Keratinocyte (primary cell): ENCODE measurements at regions not wholly inside any gene's neighbourhood (a gene's known extent, or its start where the extent isn't known, plus 50 kb on each side); places are given as distances from the start of the nearest gene placed in this dataset.

Experiments
- DNase-seq: peaks from one replicate; pipeline ENCODE4 v3.0.0-alpha.2; 2011; ENCODE audit warnings: low read depth, missing footprints, low spot score
- FAIRE-seq: peaks from 2 replicates; lab custom pipeline; 2011; peaks lifted over from hg19 to GRCh38; lab: Jason Lieb, UNC
- H2AFZ ChIP-seq: 2 replicates; pipeline ENCODE4 v1.6.0; 2012; ENCODE audit warnings: low read length, control low read depth, inconsistent platforms; ENCODE audit not compliant: control insufficient read depth
- H3K27ac ChIP-seq: 2 replicates; pipeline ENCODE4 v1.5.1; 2011; ENCODE audit warnings: low read length; ENCODE audit not compliant: control insufficient read depth, insufficient read depth
- H3K27me3 ChIP-seq: 3 replicates; pipeline ENCODE4 v1.6.0; 2011; ENCODE audit warnings: low read length; ENCODE audit not compliant: control insufficient read depth, insufficient read depth; ENCODE audit errors: extremely low read depth
- H3K36me3 ChIP-seq, 2 experiments: 2 replicates in 1 of 2; 3 replicates in 1 of 2; pipeline ENCODE4 v1.5.1; 2011; ENCODE audit warnings: low read length in 2 of 2, mild to moderate bottlenecking in 1 of 2; ENCODE audit not compliant: control insufficient read depth in 2 of 2, insufficient read depth in 2 of 2; ENCODE audit errors: extremely low read depth in 1 of 2
- H3K4me1 ChIP-seq: 3 replicates; pipeline ENCODE4 v1.5.1; 2011; ENCODE audit warnings: low read length; ENCODE audit not compliant: control insufficient read depth, insufficient read depth; ENCODE audit errors: extremely low read depth
- H3K4me2 ChIP-seq: 3 replicates; pipeline ENCODE4 v1.6.0; 2011; ENCODE audit warnings: low read depth, low read length; ENCODE audit not compliant: control insufficient read depth, insufficient read depth; ENCODE audit errors: extremely low read depth
- H3K4me3 ChIP-seq, 3 experiments: fragments of 200-600 bp in 1 of 3; sonication (generic) in 1 of 3; 2 replicates in 2 of 3; 3 replicates in 1 of 3; pipeline ENCODE4 v1.5.1; 2011 to 2016; ENCODE audit warnings: low read length in 3 of 3, mild to moderate bottlenecking in 3 of 3, control low read depth in 2 of 3, inconsistent platforms in 1 of 3, low read depth in 1 of 3, mixed read lengths in 1 of 3, mixed run types in 1 of 3, moderate library complexity in 1 of 3; ENCODE audit not compliant: control insufficient read depth in 2 of 3, insufficient read depth in 2 of 3; ENCODE audit errors: extremely low read depth in 1 of 3
- H3K79me2 ChIP-seq: 2 replicates; pipeline ENCODE4 v1.6.0; 2012; ENCODE audit warnings: low read length; ENCODE audit not compliant: control insufficient read depth, insufficient read depth
- H3K9ac ChIP-seq: 3 replicates; pipeline ENCODE4 v1.6.0; 2011; ENCODE audit warnings: low read length; ENCODE audit not compliant: control insufficient read depth, insufficient read depth; ENCODE audit errors: extremely low read depth
- H3K9me1 ChIP-seq: 3 replicates; pipeline ENCODE4 v1.6.0; 2011; ENCODE audit warnings: low read length; ENCODE audit not compliant: control insufficient read depth, insufficient read depth; ENCODE audit errors: extremely low read depth
- H3K9me3 ChIP-seq: 2 replicates; pipeline ENCODE4 v1.5.1; 2012; ENCODE audit warnings: low read depth, low read length; ENCODE audit not compliant: control insufficient read depth
- H4K20me1 ChIP-seq: 3 replicates; pipeline ENCODE4 v1.6.0; 2011; ENCODE audit warnings: low read length; ENCODE audit not compliant: control insufficient read depth, insufficient read depth; ENCODE audit errors: extremely low read depth
- EZH2 ChIP-seq: IDR thresholded peaks from one replicate; pipeline ENCODE4 v1.6.1; 2012; ENCODE audit warnings: inconsistent platforms, mild to moderate bottlenecking, low read length, moderate library complexity
- dilution Hi-C: fragments of 300-500 bp; cut with MboI; formaldehyde crosslinking; loops from one replicate; pipeline ENCODE4 v1.7.0; 2020; ENCODE audit warnings: low sequenced_read_pairs; ENCODE audit not compliant: extremely low pct_ligation_motif_present
- TF ChIP-seq, protein P1 (sequence below), 3 experiments: IDR thresholded peaks in 1 of 3; conservative IDR thresholded peaks in 1 of 3; optimal IDR thresholded peaks in 1 of 3; 2 replicates in 2 of 3; 3 replicates in 1 of 3; pipeline versions ENCODE3 to v1.5.1; 2011; ENCODE audit warnings: low read length in 3 of 3, mild to moderate bottlenecking in 3 of 3, moderate library complexity in 2 of 3, control low read depth in 1 of 3, inconsistent platforms in 1 of 3; ENCODE audit not compliant: insufficient read depth in 2 of 3; ENCODE audit errors: extremely low read depth in 1 of 3

DNA sequence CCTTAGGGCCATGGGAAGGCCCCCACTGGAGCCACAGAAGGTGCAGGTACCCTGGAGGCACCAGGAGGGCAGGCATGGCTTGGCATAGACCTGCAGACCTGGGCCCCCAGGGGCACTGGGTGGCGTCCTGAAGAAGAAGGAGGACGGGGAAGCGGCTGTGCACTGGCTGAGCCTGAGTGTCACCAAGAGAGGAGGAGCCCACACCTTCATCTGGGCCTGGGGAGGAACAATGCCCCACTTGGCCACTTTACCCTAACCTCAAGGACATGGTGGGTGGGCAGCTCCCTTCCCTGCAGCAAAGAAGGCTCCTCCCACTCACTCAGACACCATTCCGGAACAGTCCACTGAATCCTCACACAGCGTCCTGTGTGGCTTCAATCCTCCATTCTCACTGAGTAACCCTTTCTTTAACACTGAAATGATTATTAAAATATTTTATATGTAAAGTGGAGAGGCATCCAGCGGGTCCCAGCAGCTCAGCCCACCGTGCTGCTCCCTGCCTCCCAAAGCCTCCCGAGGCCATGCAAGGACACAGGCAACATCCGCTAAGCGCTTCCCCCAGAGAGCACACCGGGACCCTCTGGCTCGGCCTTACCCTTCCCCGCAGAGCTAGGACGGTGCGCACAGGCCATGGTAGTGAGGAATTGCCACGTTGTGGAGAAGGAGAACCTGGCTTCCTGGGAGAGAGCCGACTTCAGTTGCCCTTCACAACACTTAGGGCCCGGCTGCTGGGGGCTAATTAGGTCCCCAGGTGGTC, 516.7 kb upstream of the MGMT start:
- DNase-seq: no peak
- H4K20me1 ChIP-seq: no peaks in the 10 kb centered on the region

GRCh38 chr10:128950916-128951275, 516.1 kb upstream of the MGMT start:
- no peaks in the 10 kb centered on the region for H3K27me3 ChIP-seq
- dilution Hi-C loops: no loop called here
- H3K4me1 ChIP-seq: no peaks in the 10 kb centered on the region
- FAIRE-seq: no peak
- H3K4me2 ChIP-seq: no peak overlapping the region
- H3K36me3 ChIP-seq: no peaks in the 10 kb centered on the region
- H3K9ac ChIP-seq: no peak overlapping the region
- H3K9me3 ChIP-seq: peaks cover 5% of the 10 kb centered on the region
- H3K9me1 ChIP-seq: no peaks in the 10 kb centered on the region
- H3K27ac ChIP-seq: no peak overlapping the region
- H3K79me2 ChIP-seq: no peaks in the 10 kb centered on the region
- no peak overlapping the region for H3K4me3 ChIP-seq
- TF ChIP-seq, protein P1, sequence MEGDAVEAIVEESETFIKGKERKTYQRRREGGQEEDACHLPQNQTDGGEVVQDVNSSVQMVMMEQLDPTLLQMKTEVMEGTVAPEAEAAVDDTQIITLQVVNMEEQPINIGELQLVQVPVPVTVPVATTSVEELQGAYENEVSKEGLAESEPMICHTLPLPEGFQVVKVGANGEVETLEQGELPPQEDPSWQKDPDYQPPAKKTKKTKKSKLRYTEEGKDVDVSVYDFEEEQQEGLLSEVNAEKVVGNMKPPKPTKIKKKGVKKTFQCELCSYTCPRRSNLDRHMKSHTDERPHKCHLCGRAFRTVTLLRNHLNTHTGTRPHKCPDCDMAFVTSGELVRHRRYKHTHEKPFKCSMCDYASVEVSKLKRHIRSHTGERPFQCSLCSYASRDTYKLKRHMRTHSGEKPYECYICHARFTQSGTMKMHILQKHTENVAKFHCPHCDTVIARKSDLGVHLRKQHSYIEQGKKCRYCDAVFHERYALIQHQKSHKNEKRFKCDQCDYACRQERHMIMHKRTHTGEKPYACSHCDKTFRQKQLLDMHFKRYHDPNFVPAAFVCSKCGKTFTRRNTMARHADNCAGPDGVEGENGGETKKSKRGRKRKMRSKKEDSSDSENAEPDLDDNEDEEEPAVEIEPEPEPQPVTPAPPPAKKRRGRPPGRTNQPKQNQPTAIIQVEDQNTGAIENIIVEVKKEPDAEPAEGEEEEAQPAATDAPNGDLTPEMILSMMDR (optimal IDR thresholded peaks at IDR 0.05 in 1 of 3, IDR thresholded peaks at IDR 0.05 in 1 of 3, conservative IDR thresholded peaks at IDR 0.05 in 1 of 3; ENCODE audit: extremely low read depth in 1 of 3, insufficient read depth in 2 of 3, low read length in 3 of 3): no peak
- no peak for TF ChIP-seq EZH2
- DNase-seq: no peak
- no peaks in the 10 kb centered on the region for H4K20me1 ChIP-seq
- no peak overlapping the region for H2AFZ ChIP-seq

More for the DNA sequence above, 516.7 kb upstream of the MGMT start:
- Histone ChIP-seq H3K4me2 (no peak overlapping the region), H3K27me3 (no peaks in the 10 kb centered on the region), H3K9me1 (no peaks in the 10 kb centered on the region), H3K79me2 (no peaks in the 10 kb centered on the region), H3K4me3 (no peak overlapping the region), H3K9ac (no peak overlapping the region), H3K4me1 (no peaks in the 10 kb centered on the region), H3K36me3 (no peaks in the 10 kb centered on the region), H2AFZ (no peak overlapping the region), H3K27ac (no peak overlapping the region), H3K9me3 (peaks cover 6% of the 10 kb centered on the region)
- dilution Hi-C loops: no loop called here
- TF ChIP-seq, protein P1 (optimal IDR thresholded peaks at IDR 0.05 in 1 of 3, IDR thresholded peaks at IDR 0.05 in 1 of 3, conservative IDR thresholded peaks at IDR 0.05 in 1 of 3; ENCODE audit: extremely low read depth in 1 of 3, insufficient read depth in 2 of 3, low read length in 3 of 3): no peak
- TF ChIP-seq EZH2: no peak
- FAIRE-seq: no peak
